ENCODE measurements at regions not wholly inside any gene's neighbourhood (a gene's known extent, or its start where the extent isn't known, plus 50 kb on each side); places are given as distances from the start of the nearest gene placed in this dataset.

DNA sequence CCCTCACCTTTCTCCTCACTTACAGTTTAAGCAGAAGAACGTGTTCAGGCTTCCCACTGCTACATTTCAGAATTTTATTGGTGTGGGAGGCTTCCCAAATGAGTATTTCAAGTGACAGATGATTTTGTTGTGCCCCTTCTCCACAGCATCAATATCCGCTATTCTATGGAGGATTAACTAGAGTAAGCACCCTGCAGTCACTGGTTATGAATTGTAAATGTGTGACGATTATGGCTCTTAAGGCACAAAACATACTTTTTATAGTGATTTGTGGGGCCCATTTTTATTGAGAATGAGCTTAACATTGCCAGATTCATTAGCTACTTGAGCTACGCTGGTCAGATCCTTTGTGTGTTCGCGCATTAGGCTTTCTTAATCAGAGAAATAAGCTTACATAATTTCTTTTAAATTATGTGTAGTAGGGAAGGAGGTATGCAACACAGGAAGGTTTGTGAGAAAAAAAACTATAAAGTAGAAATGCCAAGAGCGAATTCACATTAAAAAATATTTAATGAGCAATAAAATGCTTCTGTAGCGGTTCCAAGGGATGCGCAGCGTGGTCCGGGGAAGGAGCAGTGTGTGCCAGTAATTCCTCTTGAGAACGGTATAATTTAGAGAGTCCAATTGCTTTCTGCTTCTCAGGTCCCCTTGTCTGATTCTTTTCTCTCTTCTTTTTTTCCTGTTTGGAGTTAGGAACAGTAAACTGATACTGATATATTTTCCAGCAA, 2380.4 kb downstream of the MAT2B start:
- TF ChIP-seq POLR2A (IDR thresholded peaks at IDR 0.05) (no peak), CTCF (IDR thresholded peaks at IDR 0.05) (no peak)
